Fibroblast of skin of right biceps (primary cell): ENCODE measurements at regions not wholly inside any gene's neighbourhood (a gene's known extent, or its start where the extent isn't known, plus 50 kb on each side); places are given as distances from the start of the nearest gene placed in this dataset.
"Not testable (repeated sequence)": the region's sequence is repeated elsewhere in the genome, so short reads cannot be mapped to it uniquely, and the experiment has no call there.

Experiments used
- DNase-seq: peaks from one replicate; pipeline ENCODE4 v3.0.0-alpha.2; 2013

GRCh38 chr9:104334549-104334948 lies 169.5 kb upstream of the OR13F1 start:
- no peak for DNase-seq

- DNase-seq: no peak
These were observed 164.4 kb upstream of the OR13F1 start for GRCh38 chr9:104339692-104340091.

- no peak for DNase-seq
These were observed 161.5 kb upstream of the OR13F1 start for GRCh38 chr9:104342552-104342951.

GRCh38 chr9:104345061-104345460 lies 159.0 kb upstream of the OR13F1 start:
- DNase-seq: no peak

GRCh38 chr9:104350541-104350940 lies 153.5 kb upstream of the OR13F1 start:
- no peak for DNase-seq

- no peak for DNase-seq
These were observed 152.3 kb upstream of the OR13F1 start for GRCh38 chr9:104351726-104352125.

- no peak for DNase-seq
These were observed 142.9 kb upstream of the OR13F1 start for GRCh38 chr9:104361207-104361606.

GRCh38 chr9:104362912-104363472 lies 141.1 kb upstream of the OR13F1 start:
- DNase-seq: no peak

GRCh38 chr9:104367507-104367906 lies 136.6 kb upstream of the OR13F1 start:
- no peak for DNase-seq

- not testable (repeated sequence) for DNase-seq
These were observed 135.7 kb upstream of the OR13F1 start for GRCh38 chr9:104368318-104368717.

- no peak for DNase-seq
These were observed 129.4 kb upstream of the OR13F1 start for GRCh38 chr9:104374711-104375110.

- no peak for DNase-seq
These were observed 118.0 kb upstream of the OR13F1 start for GRCh38 chr9:104386013-104386412.

- DNase-seq: peak; percentile 28
These were observed 117.5 kb upstream of the OR13F1 start for GRCh38 chr9:104386425-104387069.

GRCh38 chr9:104388071-104388470 lies 116.0 kb upstream of the OR13F1 start:
- DNase-seq: no peak

- no peak for DNase-seq
These were observed 114.7 kb upstream of the OR13F1 start for GRCh38 chr9:104389341-104389740.

- DNase-seq: not testable (repeated sequence)
These were observed 109.2 kb upstream of the OR13F1 start for GRCh38 chr9:104394901-104395300.

- no peak for DNase-seq
These were observed 91.8 kb upstream of the OR13F1 start for GRCh38 chr9:104412238-104412637.

GRCh38 chr9:104416470-104416869 lies 87.6 kb upstream of the OR13F1 start:
- DNase-seq: no peak

GRCh38 chr9:104417296-104417695 lies 86.8 kb upstream of the OR13F1 start:
- no peak for DNase-seq

GRCh38 chr9:104429031-104429546 lies 75.0 kb upstream of the OR13F1 start:
- no peak for DNase-seq

- DNase-seq: no peak
These were observed 69.0 kb upstream of the OR13F1 start for GRCh38 chr9:104435059-104435458.

GRCh38 chr9:104448036-104448435 lies 56.0 kb upstream of the OR13F1 start:
- DNase-seq: no peak
